ENCODE measurements at regions not wholly inside any gene's neighbourhood (a gene's known extent, or its start where the extent isn't known, plus 50 kb on each side); places are given as distances from the start of the nearest gene placed in this dataset.

GRCh38 chr14:61213191-61213621 is 67.9 kb downstream of the TMEM30B start:
- TF ChIP-seq POLR2A (IDR thresholded peaks at IDR 0.05): no peak
- TF ChIP-seq, protein P1, sequence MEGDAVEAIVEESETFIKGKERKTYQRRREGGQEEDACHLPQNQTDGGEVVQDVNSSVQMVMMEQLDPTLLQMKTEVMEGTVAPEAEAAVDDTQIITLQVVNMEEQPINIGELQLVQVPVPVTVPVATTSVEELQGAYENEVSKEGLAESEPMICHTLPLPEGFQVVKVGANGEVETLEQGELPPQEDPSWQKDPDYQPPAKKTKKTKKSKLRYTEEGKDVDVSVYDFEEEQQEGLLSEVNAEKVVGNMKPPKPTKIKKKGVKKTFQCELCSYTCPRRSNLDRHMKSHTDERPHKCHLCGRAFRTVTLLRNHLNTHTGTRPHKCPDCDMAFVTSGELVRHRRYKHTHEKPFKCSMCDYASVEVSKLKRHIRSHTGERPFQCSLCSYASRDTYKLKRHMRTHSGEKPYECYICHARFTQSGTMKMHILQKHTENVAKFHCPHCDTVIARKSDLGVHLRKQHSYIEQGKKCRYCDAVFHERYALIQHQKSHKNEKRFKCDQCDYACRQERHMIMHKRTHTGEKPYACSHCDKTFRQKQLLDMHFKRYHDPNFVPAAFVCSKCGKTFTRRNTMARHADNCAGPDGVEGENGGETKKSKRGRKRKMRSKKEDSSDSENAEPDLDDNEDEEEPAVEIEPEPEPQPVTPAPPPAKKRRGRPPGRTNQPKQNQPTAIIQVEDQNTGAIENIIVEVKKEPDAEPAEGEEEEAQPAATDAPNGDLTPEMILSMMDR (IDR thresholded peaks at IDR 0.05): no peak
- H3K4me1 ChIP-seq (replicated peaks in 1 of 2): no peaks in the 10 kb centered on the region
- H3K27me3 ChIP-seq: no peaks in the 10 kb centered on the region
- no peak for DNase-seq
- H3K36me3 ChIP-seq (replicated peaks in 1 of 2): no peaks in the 10 kb centered on the region
- no peak overlapping the region for H3K27ac ChIP-seq
- H3K9me3 ChIP-seq (replicated peaks in 1 of 3): no peaks in the 10 kb centered on the region
- WGBS, 4 donors: 80 to 92% (median 86%) methylated on average over 3 of the region's 3 CpGs
- intact Hi-C loops (cut with DNase I): no loop called here
- H3K4me3 ChIP-seq: no peak overlapping the region

DNA sequence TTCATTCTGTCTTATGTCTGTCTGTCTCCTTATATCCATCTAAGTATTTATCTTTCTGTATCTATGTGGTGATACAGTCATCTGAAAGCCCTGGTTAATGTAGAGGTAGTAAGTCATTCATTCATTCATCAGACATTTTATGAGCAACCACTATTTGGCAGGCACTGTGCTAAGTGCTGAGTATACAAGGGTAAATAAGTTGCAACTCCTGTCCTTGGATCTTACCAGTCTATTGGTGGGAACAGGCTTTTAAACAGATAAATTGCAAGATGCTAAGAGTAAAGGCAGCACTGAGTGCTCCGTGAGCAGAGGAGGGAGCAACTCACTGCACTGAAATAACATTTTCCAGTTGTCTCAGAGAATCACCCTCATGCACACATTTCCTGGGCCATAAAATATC is 68.6 kb downstream of the TMEM30B start:
- H3K36me3 ChIP-seq (replicated peaks in 1 of 2): no peaks in the 10 kb centered on the region
- no peak overlapping the region for H3K4me3 ChIP-seq
- no peak overlapping the region for H3K27ac ChIP-seq
- no peak for TF ChIP-seq POLR2A (IDR thresholded peaks at IDR 0.05)
- TF ChIP-seq, protein P1 (IDR thresholded peaks at IDR 0.05): no peak
- no peak for DNase-seq
- intact Hi-C loops (cut with DNase I): no loop called here
- WGBS, 4 donors: 77 to 100% (median 93%) methylated on average over 1 of the region's 1 CpG
- no peaks in the 10 kb centered on the region for H3K4me1 ChIP-seq (replicated peaks in 1 of 2)
- H3K9me3 ChIP-seq (replicated peaks in 1 of 3): no peaks in the 10 kb centered on the region
- H3K27me3 ChIP-seq: no peaks in the 10 kb centered on the region

DNA sequence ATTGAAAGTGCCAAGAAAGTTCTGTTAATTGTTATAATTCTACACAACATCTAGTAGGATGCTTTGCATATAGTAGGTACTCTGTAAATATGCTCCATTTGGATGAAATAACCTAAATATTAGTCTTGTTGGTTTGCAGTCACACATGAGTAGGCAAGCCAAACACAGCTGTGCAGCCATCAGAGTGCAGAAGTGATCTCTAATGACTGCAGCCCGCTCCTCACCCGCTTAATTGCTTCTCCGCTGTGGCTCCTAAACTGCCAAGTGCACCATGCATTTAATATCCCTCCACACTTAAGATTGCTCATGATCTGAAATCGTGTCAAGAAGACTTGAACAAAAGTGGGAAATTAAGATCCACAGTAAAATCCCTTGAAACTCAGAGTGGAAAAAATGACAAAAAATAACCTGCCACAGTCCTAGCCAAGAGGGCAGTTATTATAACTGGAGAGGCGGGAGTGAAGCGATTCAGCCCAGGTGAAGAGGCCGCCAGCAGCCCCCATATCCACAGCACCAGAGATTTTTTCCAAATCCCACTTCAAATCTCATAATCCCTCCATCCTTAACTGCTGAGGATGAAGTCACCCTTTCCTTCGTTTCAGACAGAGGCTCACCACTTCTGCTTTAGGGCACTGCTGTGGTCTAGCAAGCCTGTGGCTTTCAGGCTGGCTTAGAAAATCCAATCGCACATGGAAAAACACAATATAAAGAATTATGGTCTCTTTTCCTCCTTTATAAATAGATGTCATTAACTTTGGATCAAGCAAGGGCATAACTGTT is 69.5 kb downstream of the TMEM30B start:
- no peak for TF ChIP-seq POLR2A (IDR thresholded peaks at IDR 0.05)
- TF ChIP-seq, protein P1 (IDR thresholded peaks at IDR 0.05): no peak
- Histone ChIP-seq H3K4me3 (no peak overlapping the region), H3K27me3 (no peaks in the 10 kb centered on the region), H3K27ac (no peak overlapping the region), H3K9me3 (replicated peaks in 1 of 3) (no peaks in the 10 kb centered on the region), H3K4me1 (replicated peaks in 1 of 2) (no peaks in the 10 kb centered on the region), H3K36me3 (replicated peaks in 1 of 2) (no peaks in the 10 kb centered on the region)
- WGBS, 4 donors: 78 to 85% (median 82%) methylated on average over 9 of the region's 9 CpGs
- no peak for DNase-seq
- intact Hi-C loops (cut with DNase I): no loop called here

- 62 to 66% (median 64%) methylated on average over 10 of the region's 10 CpGs for WGBS, 4 donors
- Histone ChIP-seq H3K9me3 (replicated peaks in 1 of 3) (no peaks in the 10 kb centered on the region), H3K36me3 (replicated peaks in 1 of 2) (no peaks in the 10 kb centered on the region), H3K4me3 (no peak overlapping the region), H3K27me3 (peaks cover 6% of the 10 kb centered on the region), H3K27ac (no peak overlapping the region), H3K4me1 (replicated peaks in 1 of 2) (no peaks in the 10 kb centered on the region)
- DNase-seq: no peak
- intact Hi-C loops (cut with DNase I): no loop called here
- TF ChIP-seq POLR2A (IDR thresholded peaks at IDR 0.05): no peak
- TF ChIP-seq, protein P1 (IDR thresholded peaks at IDR 0.05): no peak
These were observed 77.9 kb downstream of the TMEM30B start for GRCh38 chr14:61203081-61203753.
